ENCODE measurements at regions not wholly inside any gene's neighbourhood (a gene's known extent, or its start where the extent isn't known, plus 50 kb on each side); places are given as distances from the start of the nearest gene placed in this dataset.

DNA sequence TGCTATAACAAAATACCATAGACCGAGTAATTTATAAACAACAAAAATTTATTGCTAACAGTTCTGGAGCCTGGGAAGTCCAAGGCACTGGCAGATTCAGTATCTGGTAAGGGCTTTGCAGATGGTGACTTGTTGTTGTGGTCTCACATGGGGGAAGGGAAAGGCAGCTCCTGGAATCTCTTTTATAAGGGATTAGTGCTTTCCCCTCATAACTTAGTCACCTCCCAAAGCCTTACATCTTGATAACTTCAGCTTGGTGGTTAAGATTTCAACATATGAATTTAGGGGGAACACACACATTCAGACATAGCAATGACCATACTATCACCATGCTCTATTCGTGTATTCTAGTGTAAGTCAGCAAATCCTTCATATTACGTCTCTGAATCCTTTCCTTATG, 447.6 kb upstream of the TCF4 start:
- CTCF ChIA-PET = no interaction called here
- H3K9me3 ChIP-seq (replicated peaks; ENCODE audit: control insufficient read depth, insufficient read depth, low read length) = no peaks in the 10 kb centered on the region
- intact Hi-C loops (cut with micrococcal nuclease; ENCODE audit: unreplicated experiment) = no loop called here
- no peak for DNase-seq (ENCODE audit: low read depth, low spot score)
- H2AFZ ChIP-seq (ENCODE audit: control insufficient read depth, low read depth, low read length) = no peak overlapping the region
- BruUV-seq (replicated peaks) = no TSS peak
- no peak for ATAC-seq
- no peaks in the 10 kb centered on the region for H3K4me1 ChIP-seq (ENCODE audit: control insufficient read depth, insufficient read depth, low read length)
- SMC1A ChIA-PET (ENCODE audit: uncharacterized antibody, unreplicated experiment) = no interaction called here
- H3K27ac ChIP-seq (ENCODE audit: control insufficient read depth, insufficient read depth) = no peak overlapping the region
- no peak overlapping the region for H3K4me3 ChIP-seq
- POLR2A ChIA-PET = no interaction called here
- H3K4me2 ChIP-seq (ENCODE audit: control insufficient read depth, insufficient read depth) = no peak overlapping the region
- FAIRE-seq = no peak
- in situ Hi-C loops (cut with MboI) = no loop called here
- RAD21 ChIA-PET (ENCODE audit: unreplicated experiment) = no interaction called here
- H3K27me3 ChIP-seq (replicated peaks in 1 of 2; ENCODE audit: control insufficient read depth in 2 of 2, insufficient read depth in 2 of 2, low read length in 1 of 2) = no peaks in the 10 kb centered on the region
- no peak for TF ChIP-seq BHLHE40 (IDR thresholded peaks at IDR 0.05; ENCODE audit: borderline replicate concordance in 1 of 2, low read depth in 2 of 2, low read length in 1 of 2)
- TF ChIP-seq PML (IDR thresholded peaks at IDR 0.05; ENCODE audit: low read length) = no peak
- TF ChIP-seq HDAC6 (IDR thresholded peaks at IDR 0.05; ENCODE audit: unreplicated experiment) = no peak
- TF ChIP-seq ZNF217 (IDR thresholded peaks at IDR 0.05) = no peak
- no peak for TF ChIP-seq POU2F2 (IDR thresholded peaks at IDR 0.05; ENCODE audit: borderline replicate concordance, low read depth, low read length)
- TF ChIP-seq POLR2AphosphoS5 (IDR thresholded peaks at IDR 0.05; ENCODE audit: low read length) = no peak
- no peak for TF ChIP-seq GABPA (IDR thresholded peaks at IDR 0.05; ENCODE audit: low read depth)
- no peak for TF ChIP-seq BCL11A (IDR thresholded peaks at IDR 0.05; ENCODE audit: low read depth, low read length)
- no peak for TF ChIP-seq SIX5 (IDR thresholded peaks at IDR 0.05; ENCODE audit: low read depth, low read length, severe bottlenecking)
- H3K79me2 ChIP-seq (ENCODE audit: control insufficient read depth, insufficient read depth, low read length) = no peaks in the 10 kb centered on the region
- H4K20me1 ChIP-seq (ENCODE audit: control insufficient read depth, insufficient read depth) = no peaks in the 10 kb centered on the region
- no peaks in the 10 kb centered on the region for H3K36me3 ChIP-seq (ENCODE audit: control insufficient read depth in 2 of 2, insufficient read depth in 2 of 2, low read length in 1 of 2)
- H3K9ac ChIP-seq (ENCODE audit: control insufficient read depth, insufficient read depth, low read length) = no peak overlapping the region
- WGBS (ENCODE audit: insufficient coverage, insufficient replicate concordance, low lambda C conversion rate, missing lambda C conversion rate) = 18% methylated on average over 3 of the region's 3 CpGs

- POLR2A ChIA-PET = no interaction called here
- CTCF ChIA-PET = no interaction called here
- Histone ChIP-seq H3K9me3 (replicated peaks; ENCODE audit: control insufficient read depth, insufficient read depth, low read length) (no peaks in the 10 kb centered on the region), H3K4me3 (no peak overlapping the region), H3K4me1 (ENCODE audit: control insufficient read depth, insufficient read depth, low read length) (no peaks in the 10 kb centered on the region), H3K9ac (ENCODE audit: control insufficient read depth, insufficient read depth, low read length) (no peak overlapping the region), H3K27me3 (replicated peaks in 1 of 2; ENCODE audit: control insufficient read depth in 2 of 2, insufficient read depth in 2 of 2, low read length in 1 of 2) (no peaks in the 10 kb centered on the region), H4K20me1 (ENCODE audit: control insufficient read depth, insufficient read depth) (no peaks in the 10 kb centered on the region), H3K79me2 (ENCODE audit: control insufficient read depth, insufficient read depth, low read length) (no peaks in the 10 kb centered on the region), H3K4me2 (ENCODE audit: control insufficient read depth, insufficient read depth) (no peak overlapping the region), H3K36me3 (ENCODE audit: control insufficient read depth in 2 of 2, insufficient read depth in 2 of 2, low read length in 1 of 2) (no peaks in the 10 kb centered on the region), H3K27ac (ENCODE audit: control insufficient read depth, insufficient read depth) (no peak overlapping the region), H2AFZ (ENCODE audit: control insufficient read depth, low read depth, low read length) (no peak overlapping the region)
- DNase-seq (ENCODE audit: low read depth, low spot score) (no peak), FAIRE-seq (no peak), ATAC-seq (no peak)
- WGBS (ENCODE audit: insufficient coverage, insufficient replicate concordance, low lambda C conversion rate, missing lambda C conversion rate) = 0% methylated on average over 2 of the region's 2 CpGs
- in situ Hi-C loops (cut with MboI) = no loop called here
- intact Hi-C loops (cut with micrococcal nuclease; ENCODE audit: unreplicated experiment) = no loop called here
- no TSS peak for BruUV-seq (replicated peaks)
- RAD21 ChIA-PET (ENCODE audit: unreplicated experiment) = no interaction called here
- SMC1A ChIA-PET (ENCODE audit: uncharacterized antibody, unreplicated experiment) = no interaction called here
- TF ChIP-seq RUNX3 (IDR thresholded peaks at IDR 0.05; ENCODE audit: low read length) (no peak), SMAD1 (IDR thresholded peaks at IDR 0.05; ENCODE audit: low read depth, partially characterized antibody) (no peak), CBX5 (IDR thresholded peaks at IDR 0.05; ENCODE audit: low read depth) (no peak), SMC3 (IDR thresholded peaks at IDR 0.05; ENCODE audit: borderline replicate concordance, low read length) (no peak), FOXK2 (IDR thresholded peaks at IDR 0.05) (no peak), CUX1 (IDR thresholded peaks at IDR 0.05; ENCODE audit: insufficient replicate concordance, low read depth, low read length) (no peak), NFYB (IDR thresholded peaks at IDR 0.05; ENCODE audit: insufficient read depth, low read depth, low read length) (no peak), CHD1 (IDR thresholded peaks at IDR 0.05; ENCODE audit: low read depth, low read length) (no peak)
Measured at GRCh38 chr18:56034949-56035348, 447.0 kb upstream of the TCF4 start.
